NCI-H1694 treated with DMSO at 0.1 percent for 48 hours (cell line): ENCODE measurements at regions not wholly inside any gene's neighbourhood (a gene's known extent, or its start where the extent isn't known, plus 50 kb on each side); places are given as distances from the start of the nearest gene placed in this dataset.

Experiments
- DNase-seq: peaks from one replicate; lab custom pipeline; 2025; lab: John Stamatoyannopoulos, UW

DNA sequence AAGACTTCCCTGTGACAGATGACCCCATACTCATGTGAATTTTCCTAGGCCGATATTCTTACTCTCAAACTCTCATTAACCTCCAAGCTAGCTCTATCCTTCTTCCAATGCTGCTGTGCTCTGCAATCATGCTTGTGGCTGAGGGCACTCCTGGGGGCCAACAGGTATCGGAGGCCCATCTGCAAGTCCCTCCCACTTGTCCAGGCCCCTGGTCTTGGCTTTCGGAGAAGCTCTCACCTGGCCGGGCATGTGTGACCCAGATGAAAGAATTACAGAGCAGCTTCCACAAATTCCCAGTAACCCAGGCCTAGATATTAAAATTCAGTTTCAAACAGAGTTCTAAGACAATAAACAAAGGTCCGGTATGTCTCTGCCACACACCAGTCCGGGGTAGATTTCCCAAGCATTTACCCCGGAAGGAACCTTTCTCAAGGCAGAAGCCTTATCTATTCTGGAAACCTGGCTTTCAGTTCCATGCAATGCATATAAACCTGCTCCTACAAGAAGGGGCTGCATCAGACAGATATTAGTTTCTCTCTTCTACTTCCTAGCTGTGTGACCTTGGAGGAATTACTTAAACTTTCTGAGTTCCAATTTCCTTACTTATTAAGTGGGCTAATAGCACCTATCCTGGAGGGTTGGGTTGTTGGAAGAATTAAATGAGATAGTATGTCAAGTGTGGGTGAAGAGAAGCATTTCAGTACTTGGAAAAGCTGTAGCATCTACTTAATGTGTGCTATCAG, 270.8 kb downstream of the PTTG2 start:
- DNase-seq: no peak

- DNase-seq: no peak
Measured at GRCh38 chr4:38231626-38232025, 271.4 kb downstream of the PTTG2 start.

GRCh38 chr4:38232741-38233140, 272.5 kb downstream of the PTTG2 start:
- no peak for DNase-seq

- no peak for DNase-seq
Measured at GRCh38 chr4:38233727-38234480, 273.7 kb downstream of the PTTG2 start.

GRCh38 chr4:38235354-38235753, 275.2 kb downstream of the PTTG2 start:
- DNase-seq: no peak

DNA sequence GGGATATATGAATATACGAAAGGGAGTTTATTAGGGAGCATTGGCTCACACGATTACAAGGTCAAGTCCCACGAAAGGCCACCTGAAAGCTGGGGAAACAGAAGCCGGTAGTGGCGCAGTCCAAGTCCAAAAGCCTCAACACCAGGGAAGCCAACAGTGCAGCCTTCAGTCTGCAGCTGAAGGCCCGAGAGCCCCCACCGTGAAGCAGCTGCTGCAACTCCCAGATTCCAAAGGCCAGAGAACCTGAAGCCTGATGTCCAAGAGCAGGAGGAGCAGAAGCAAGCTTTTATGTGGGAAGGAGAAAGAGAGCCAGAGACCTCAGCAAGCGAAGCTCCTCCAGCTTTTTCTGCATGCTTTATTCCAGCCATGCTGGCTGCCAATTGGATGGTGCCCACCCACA, 275.8 kb downstream of the PTTG2 start:
- DNase-seq: no peak

DNA sequence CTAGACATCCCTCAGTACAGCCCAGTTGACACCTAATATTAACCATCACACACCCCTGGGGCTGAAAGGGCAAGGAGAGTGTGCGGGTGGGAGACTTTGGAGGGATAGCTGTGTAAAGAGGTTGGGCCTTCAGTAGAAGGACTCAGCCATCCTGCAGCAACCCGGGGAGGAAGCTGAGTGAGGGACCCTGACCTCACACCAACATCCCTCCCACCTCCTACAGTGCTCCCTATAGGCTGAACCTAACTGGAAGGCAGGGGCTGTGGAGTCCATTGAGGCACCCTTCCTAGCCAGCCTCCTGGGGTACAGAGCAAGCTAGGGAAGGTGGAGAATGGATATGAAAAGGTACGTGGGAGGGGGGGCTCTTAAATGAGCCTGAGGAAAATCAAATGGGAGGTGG, 276.3 kb downstream of the PTTG2 start:
- DNase-seq: no peak

DNA sequence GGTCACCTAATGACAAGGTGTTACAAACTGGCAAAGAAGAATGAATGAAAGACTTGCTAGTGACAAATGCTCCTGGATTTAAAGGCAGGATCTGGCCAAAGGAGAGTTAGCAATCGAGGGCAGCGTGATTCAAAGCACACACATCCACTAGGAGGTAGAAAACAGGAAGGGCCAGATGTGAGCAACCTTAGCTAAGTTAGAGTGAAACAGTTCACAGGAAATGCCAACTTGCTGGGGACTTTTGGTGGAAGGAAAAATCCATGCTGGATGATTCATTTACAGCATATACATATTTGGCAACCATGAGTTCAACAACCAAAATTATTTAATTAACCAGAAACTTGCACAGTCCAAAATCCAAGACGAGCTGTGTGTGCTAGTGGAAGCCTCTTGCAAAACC, 276.9 kb downstream of the PTTG2 start:
- no peak for DNase-seq

- no peak for DNase-seq
Measured at GRCh38 chr4:38241541-38241940, 281.3 kb downstream of the PTTG2 start.

- DNase-seq: no peak
Measured at GRCh38 chr4:38242101-38242500, 281.9 kb downstream of the PTTG2 start.

- DNase-seq: no peak
Measured at GRCh38 chr4:38242822-38243387, 282.7 kb downstream of the PTTG2 start.

- DNase-seq: no peak
Measured at GRCh38 chr4:38243388-38244053, 283.3 kb downstream of the PTTG2 start.

DNA sequence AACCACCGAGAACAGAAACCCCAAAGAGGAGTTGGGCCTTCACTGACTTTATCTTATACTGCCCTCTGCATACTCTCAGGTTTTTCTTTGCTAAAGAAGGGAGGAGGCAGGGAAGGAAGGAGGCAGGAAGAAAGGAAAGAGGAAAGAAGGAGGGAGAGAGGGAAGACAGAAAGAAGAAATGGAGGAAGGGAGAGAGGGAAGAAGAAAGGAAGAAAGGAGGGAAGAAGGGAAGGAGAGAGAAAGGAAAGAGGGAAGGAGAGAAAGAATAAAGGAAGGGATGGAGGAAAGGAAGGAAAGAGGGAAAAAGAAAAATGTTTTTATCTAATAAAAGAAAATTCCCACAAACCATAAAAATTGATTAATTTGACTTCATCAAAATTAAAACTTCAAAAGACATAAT, 294.6 kb downstream of the PTTG2 start:
- DNase-seq: no peak

GRCh38 chr4:38255572-38255971, 295.4 kb downstream of the PTTG2 start:
- no peak for DNase-seq

- DNase-seq: no peak
Measured at GRCh38 chr4:38266616-38267015, 306.4 kb downstream of the PTTG2 start.

DNA sequence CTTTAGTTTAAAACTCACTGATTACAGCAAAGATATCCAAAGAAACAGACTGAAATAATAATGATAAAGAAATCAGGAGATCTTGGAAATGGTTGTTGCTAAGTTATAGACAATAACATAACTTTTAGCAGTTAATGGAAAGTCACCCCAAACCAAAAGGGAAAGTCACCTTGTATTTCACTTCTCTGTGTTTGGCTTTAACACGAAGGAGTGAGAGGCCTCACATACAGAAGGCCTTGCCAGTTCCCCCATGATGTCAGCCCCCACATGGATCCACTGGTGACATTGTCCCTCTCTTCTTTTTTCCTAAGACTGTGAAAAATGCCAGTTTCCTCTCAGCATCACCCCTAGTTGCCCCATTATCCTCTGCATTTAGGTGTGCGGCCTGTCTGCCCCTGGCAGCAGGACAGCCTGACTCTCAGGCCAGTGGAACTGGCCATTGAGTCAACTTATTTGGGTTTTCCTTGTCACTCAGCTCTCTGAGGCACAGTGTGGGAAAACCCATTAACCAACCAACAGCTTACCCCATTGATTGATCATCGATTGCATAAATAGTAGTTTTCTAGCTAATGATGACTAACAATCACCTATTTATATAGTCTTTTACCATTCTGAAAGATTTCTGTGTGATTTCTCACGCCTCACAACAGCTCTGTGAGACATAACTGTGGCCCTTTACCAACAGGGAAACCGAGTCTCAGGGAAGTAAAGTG, 308.1 kb downstream of the PTTG2 start:
- DNase-seq: no peak

DNA sequence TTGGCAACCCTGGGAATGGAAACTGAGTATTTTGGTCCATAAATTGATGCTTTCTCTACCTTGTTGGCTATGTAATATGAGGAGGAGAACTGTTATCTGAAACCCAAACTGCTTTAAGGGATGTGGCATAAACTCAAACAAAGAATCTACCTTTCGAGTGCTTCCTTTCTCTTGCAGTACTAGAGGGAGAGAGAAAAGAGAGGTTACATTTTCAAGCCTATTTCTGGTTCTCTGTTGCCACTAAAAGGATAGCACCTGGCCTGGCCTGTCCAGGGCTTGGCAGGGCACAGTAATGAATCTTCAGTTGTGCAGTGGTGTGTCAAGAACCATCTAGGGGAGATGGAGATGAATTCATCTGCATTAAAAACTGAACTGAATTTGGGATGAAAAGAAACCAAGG, 308.6 kb downstream of the PTTG2 start:
- DNase-seq: no peak

GRCh38 chr4:38273407-38273806, 313.2 kb downstream of the PTTG2 start:
- no peak for DNase-seq

GRCh38 chr4:38275331-38276100, 315.3 kb downstream of the PTTG2 start:
- DNase-seq: no peak

DNA sequence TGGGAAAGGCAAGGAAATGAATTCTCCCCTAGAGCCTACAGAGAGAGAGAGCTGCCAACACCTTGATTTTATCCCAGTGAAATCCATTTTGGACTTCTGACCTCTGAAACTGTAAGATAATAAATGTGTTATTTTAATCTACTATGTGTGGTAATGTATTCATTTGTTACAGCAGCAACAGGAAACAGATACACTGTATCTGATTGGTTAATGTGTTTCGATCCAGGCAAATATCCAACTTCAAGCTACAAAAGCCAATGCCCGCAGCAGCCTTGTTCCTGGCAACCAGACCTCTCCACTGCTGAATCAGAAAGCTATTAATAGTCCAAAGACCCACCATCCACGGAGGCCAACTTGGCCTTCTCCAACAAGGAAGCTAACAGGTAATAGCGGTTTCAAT, 318.1 kb downstream of the PTTG2 start:
- no peak for DNase-seq

DNA sequence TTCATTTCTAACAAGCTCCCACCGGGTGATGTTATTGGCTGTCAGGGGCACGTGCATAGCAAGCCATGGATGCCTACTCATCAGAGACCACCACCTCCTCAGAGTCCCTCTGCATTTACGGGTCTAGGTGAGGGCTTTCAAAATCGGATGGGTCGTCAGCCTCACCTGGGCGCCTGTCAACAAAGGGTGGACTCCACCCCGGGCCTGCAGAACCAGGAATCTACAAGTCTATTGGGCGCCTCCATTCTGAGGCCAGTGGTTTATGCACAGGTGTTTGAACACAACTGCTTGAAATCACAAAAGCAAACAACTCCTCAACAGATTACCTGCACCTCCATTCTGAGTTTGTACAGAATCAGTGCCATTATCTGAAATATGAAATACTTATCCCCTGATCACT, 318.9 kb downstream of the PTTG2 start:
- DNase-seq: no peak
